ENCODE measurements at regions not wholly inside any gene's neighbourhood (a gene's known extent, or its start where the extent isn't known, plus 50 kb on each side); places are given as distances from the start of the nearest gene placed in this dataset.

GRCh38 chr12:93000026-93000425 is 70.9 kb upstream of the EEA1 start (continued):
- TF ChIP-seq REST (IDR thresholded peaks at IDR 0.05; ENCODE audit: low read depth) (no peak), JUND (IDR thresholded peaks at IDR 0.05) (no peak), ELF1 (IDR thresholded peaks at IDR 0.05; ENCODE audit: borderline replicate concordance, low read depth) (no peak)

DNA sequence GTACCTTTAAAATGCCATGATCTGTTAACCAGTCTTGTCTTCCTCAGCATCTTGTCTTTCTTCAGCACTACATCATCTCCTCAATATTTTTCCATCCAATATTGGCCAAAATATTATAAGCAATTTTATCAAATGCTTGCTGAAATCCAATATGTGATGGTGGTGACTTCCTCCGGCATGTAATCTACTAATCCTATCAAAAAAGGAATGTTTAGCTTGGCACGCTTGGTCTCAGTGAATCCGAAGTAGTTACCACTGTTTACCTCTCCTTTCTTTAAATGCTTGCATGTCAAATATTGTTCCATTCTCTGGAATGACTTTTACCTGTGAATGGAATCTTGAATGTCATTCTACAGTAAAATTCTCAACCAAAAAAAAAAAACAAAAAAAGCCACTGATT is 72.3 kb upstream of the EEA1 start:
- H3K4me2 ChIP-seq (ENCODE audit: low read length), result no peak overlapping the region
- no peak for ATAC-seq
- H3K4me3 ChIP-seq (replicated peaks in 1 of 2; ENCODE audit: low read depth in 1 of 2, low read length in 2 of 2), result no peak overlapping the region
- CTCF ChIA-PET, result interaction anchor here (1.2 kb wide), 1 partner anchor 9 kb away, joined by 4 read pairs; no protein-coding TSS in a partner anchor
- no peak overlapping the region for H2AFZ ChIP-seq (ENCODE audit: low read depth, low read length, poor library complexity, severe bottlenecking)
- H3K9me3 ChIP-seq (ENCODE audit: control insufficient read depth in 1 of 2, insufficient read depth in 1 of 2, low read depth in 1 of 2, low read length in 2 of 2), result no peaks in the 10 kb centered on the region
- H3K9ac ChIP-seq (ENCODE audit: low read length), result no peak overlapping the region
- no peak overlapping the region for H3K27ac ChIP-seq (ENCODE audit: low read depth, low read length)
- no peak for DNase-seq (ENCODE audit: low read depth, low spot score)
- no peaks in the 10 kb centered on the region for H3K27me3 ChIP-seq (ENCODE audit: insufficient read depth, low read length)
- RAD21 ChIA-PET (ENCODE audit: low non-redundant PET in 1 of 2, low total read pairs in 2 of 2, uncharacterized antibody in 2 of 2, unreplicated experiment in 2 of 2), result no interaction called here
- intact Hi-C loops (cut with micrococcal nuclease), result no loop called here
- H3K36me3 ChIP-seq (ENCODE audit: control insufficient read depth in 1 of 2, insufficient read depth in 2 of 2, low read length in 2 of 2), result no peaks in the 10 kb centered on the region
- no peaks in the 10 kb centered on the region for H3K9me2 ChIP-seq (ENCODE audit: insufficient read depth)
- POLR2A ChIA-PET, result no interaction called here
- no TSS peak for BruUV-seq (replicated peaks)
- no peaks in the 10 kb centered on the region for H3K4me1 ChIP-seq (ENCODE audit: control insufficient read depth in 1 of 2, insufficient read depth in 2 of 2, low read length in 2 of 2)
- no peaks in the 10 kb centered on the region for H3K79me2 ChIP-seq (ENCODE audit: insufficient read depth, low read length)
- H4K20me1 ChIP-seq (ENCODE audit: insufficient read depth), result no peaks in the 10 kb centered on the region
- TF ChIP-seq MAX (IDR thresholded peaks at IDR 0.05) (no peak), FOSL1 (IDR thresholded peaks at IDR 0.05; ENCODE audit: low read depth) (no peak), ZNF274 (IDR thresholded peaks at IDR 0.05; ENCODE audit: low read depth, low read length) (no peak), CEBPB (IDR thresholded peaks at IDR 0.05; ENCODE audit: low read depth) (no peak), EGR1 (IDR thresholded peaks at IDR 0.05; ENCODE audit: low read depth) (no peak), TCF7L2 (IDR thresholded peaks at IDR 0.05; ENCODE audit: borderline replicate concordance, extremely low read depth, insufficient read depth, insufficient read length) (no peak), SP1 (IDR thresholded peaks at IDR 0.05; ENCODE audit: low read depth) (no peak), POLR2AphosphoS5 (IDR thresholded peaks at IDR 0.05; ENCODE audit: low read depth, low read length) (no peak), CTCF (IDR thresholded peaks at IDR 0.05 in 2 of 3, conservative IDR thresholded peaks at IDR 0.05 in 1 of 3; ENCODE audit: borderline replicate concordance in 1 of 3, insufficient read depth in 1 of 3, low read depth in 2 of 3, low read length in 2 of 3) (no peak), CBX3 (IDR thresholded peaks at IDR 0.05; ENCODE audit: low read depth) (no peak), REST (IDR thresholded peaks at IDR 0.05; ENCODE audit: low read depth) (no peak)
- TF ChIP-seq, protein P1, sequence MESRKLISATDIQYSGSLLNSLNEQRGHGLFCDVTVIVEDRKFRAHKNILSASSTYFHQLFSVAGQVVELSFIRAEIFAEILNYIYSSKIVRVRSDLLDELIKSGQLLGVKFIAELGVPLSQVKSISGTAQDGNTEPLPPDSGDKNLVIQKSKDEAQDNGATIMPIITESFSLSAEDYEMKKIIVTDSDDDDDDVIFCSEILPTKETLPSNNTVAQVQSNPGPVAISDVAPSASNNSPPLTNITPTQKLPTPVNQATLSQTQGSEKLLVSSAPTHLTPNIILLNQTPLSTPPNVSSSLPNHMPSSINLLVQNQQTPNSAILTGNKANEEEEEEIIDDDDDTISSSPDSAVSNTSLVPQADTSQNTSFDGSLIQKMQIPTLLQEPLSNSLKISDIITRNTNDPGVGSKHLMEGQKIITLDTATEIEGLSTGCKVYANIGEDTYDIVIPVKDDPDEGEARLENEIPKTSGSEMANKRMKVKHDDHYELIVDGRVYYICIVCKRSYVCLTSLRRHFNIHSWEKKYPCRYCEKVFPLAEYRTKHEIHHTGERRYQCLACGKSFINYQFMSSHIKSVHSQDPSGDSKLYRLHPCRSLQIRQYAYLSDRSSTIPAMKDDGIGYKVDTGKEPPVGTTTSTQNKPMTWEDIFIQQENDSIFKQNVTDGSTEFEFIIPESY (IDR thresholded peaks at IDR 0.05; ENCODE audit: extremely low read depth, insufficient replicate concordance, low read length), result no peak
